HEK293 (cell line): ENCODE measurements at regions not wholly inside any gene's neighbourhood (a gene's known extent, or its start where the extent isn't known, plus 50 kb on each side); places are given as distances from the start of the nearest gene placed in this dataset.

Experiments
- CTCF ChIA-PET: fragments of 350-600 bp; formaldehyde crosslinking; extraction: SDS; loops from one replicate; lab custom pipeline; 2021; ENCODE audit warnings: antibody characterized with exemption; lab: Yijun Ruan, JAX
- POLR2A ChIA-PET: fragments of 300-600 bp; formaldehyde crosslinking; extraction: SDS; loops from one replicate; lab custom pipeline; 2020; ENCODE audit warnings: antibody characterized with exemption, inconsistent platforms; lab: Yijun Ruan, JAX
- H3K27ac ChIP-seq: fragments of 200-500 bp; sonication (Bioruptor generic); 2 replicates; pipeline ENCODE4 v1.5.1; 2014; ENCODE audit warnings: low read depth, low read length, control low read depth, inconsistent platforms; ENCODE audit errors: extremely low read depth
- H3K36me3 ChIP-seq, 2 experiments: fragments of 200-500 bp in 1 of 2; sonication (Bioruptor generic) in 1 of 2; 1 replicate in 1 of 2; 2 replicates in 1 of 2; pipeline ENCODE4 v1.5.1; 2014 to 2017; ENCODE audit warnings: inconsistent platforms in 2 of 2, low read length in 2 of 2; ENCODE audit not compliant: control insufficient read depth in 2 of 2, insufficient read depth in 1 of 2
- H3K4me1 ChIP-seq: fragments of 200-500 bp; sonication (Bioruptor generic); 2 replicates; pipeline ENCODE4 v1.5.1; 2014; ENCODE audit warnings: mild to moderate bottlenecking, low read length, inconsistent platforms; ENCODE audit not compliant: control insufficient read depth, insufficient read depth
- H3K4me3 ChIP-seq: 2 replicates; pipeline ENCODE4 v1.5.1; 2011; ENCODE audit warnings: low read depth, mild to moderate bottlenecking, control low read depth, low read length, moderate library complexity
- H3K9me3 ChIP-seq: fragments of 200-500 bp; sonication (Bioruptor generic); 2 replicates; pipeline ENCODE4 v1.5.1; 2014; ENCODE audit warnings: low read depth, low read length, inconsistent platforms; ENCODE audit not compliant: control insufficient read depth, insufficient read depth
- HIC1 ChIP-seq: fragments of 450-650 bp; formaldehyde crosslinking; IDR thresholded peaks from 2 replicates; pipeline ENCODE4 v1.5.1; 2016; ENCODE audit warnings: missing biosample characterization, missing genetic modification characterization
- KLF1 ChIP-seq: fragments of 450-650 bp; formaldehyde crosslinking; IDR thresholded peaks from 2 replicates; pipeline ENCODE4 v1.5.1; 2016; ENCODE audit warnings: missing biosample characterization, missing genetic modification characterization
- KLF8 ChIP-seq: fragments of 450-650 bp; formaldehyde crosslinking; IDR thresholded peaks from 2 replicates; pipeline ENCODE4 v1.5.1; 2016; ENCODE audit warnings: missing biosample characterization, missing genetic modification characterization
- MEIS1 ChIP-seq: sonication (generic); formaldehyde crosslinking; IDR thresholded peaks from 2 replicates; pipeline ENCODE4 v1.8.1; 2022; ENCODE audit warnings: missing genetic modification reagents, mild to moderate bottlenecking, borderline replicate concordance
- PRDM1 ChIP-seq: fragments of 450-650 bp; formaldehyde crosslinking; IDR thresholded peaks from 2 replicates; pipeline ENCODE4; 2016; ENCODE audit warnings: missing biosample characterization, missing genetic modification characterization
- SCRT2 ChIP-seq: fragments of 450-650 bp; formaldehyde crosslinking; IDR thresholded peaks from 2 replicates; pipeline ENCODE4 v1.5.1; 2016; ENCODE audit warnings: missing biosample characterization, missing genetic modification characterization
- SP7 ChIP-seq: fragments of 450-650 bp; formaldehyde crosslinking; IDR thresholded peaks from 2 replicates; pipeline ENCODE4 v1.5.1; 2016; ENCODE audit warnings: missing biosample characterization, missing genetic modification characterization
- ZBTB20 ChIP-seq: fragments of 450-650 bp; formaldehyde crosslinking; IDR thresholded peaks from 2 replicates; pipeline ENCODE4 v1.5.1; 2016; ENCODE audit warnings: missing biosample characterization, missing genetic modification characterization
- ZBTB44 ChIP-seq: fragments of 450-650 bp; IDR thresholded peaks from 2 replicates; pipeline ENCODE4 v1.5.1; 2018; ENCODE audit warnings: missing biosample characterization, mild to moderate bottlenecking, missing genetic modification characterization
- ZBTB48 ChIP-seq: fragments of 450-650 bp; formaldehyde crosslinking; IDR thresholded peaks from 2 replicates; pipeline ENCODE4 v1.5.1; 2016; ENCODE audit warnings: missing biosample characterization, missing genetic modification characterization
- ZEB2 ChIP-seq: fragments of 450-650 bp; formaldehyde crosslinking; IDR thresholded peaks from 2 replicates; pipeline ENCODE4 v1.5.1; 2016; ENCODE audit warnings: missing biosample characterization, missing genetic modification characterization
- ZNF155 ChIP-seq: fragments of 450-650 bp; formaldehyde crosslinking; IDR thresholded peaks from 2 replicates; pipeline ENCODE4 v1.5.1; 2016; ENCODE audit warnings: missing biosample characterization, missing genetic modification characterization
- ZNF175 ChIP-seq: fragments of 450-650 bp; formaldehyde crosslinking; IDR thresholded peaks from 2 replicates; pipeline ENCODE4 v1.5.1; 2016; ENCODE audit warnings: missing biosample characterization, missing genetic modification characterization
- ZNF184 ChIP-seq: fragments of 450-650 bp; IDR thresholded peaks from 2 replicates; pipeline ENCODE4 v1.5.1; 2018; ENCODE audit warnings: missing biosample characterization, mild to moderate bottlenecking, missing genetic modification characterization
- ZNF19 ChIP-seq: fragments of 450-650 bp; formaldehyde crosslinking; IDR thresholded peaks from 2 replicates; pipeline ENCODE4; 2016; ENCODE audit warnings: missing biosample characterization, missing genetic modification characterization, low read depth
- ZNF302 ChIP-seq: fragments of 450-650 bp; formaldehyde crosslinking; IDR thresholded peaks from 2 replicates; pipeline ENCODE4 v1.5.1; 2016; ENCODE audit warnings: missing biosample characterization, missing genetic modification characterization, low read depth
- ZNF350 ChIP-seq: fragments of 450-650 bp; formaldehyde crosslinking; IDR thresholded peaks from 2 replicates; pipeline ENCODE4 v1.5.0; 2017; ENCODE audit warnings: missing biosample characterization, mild to moderate bottlenecking, missing genetic modification characterization
- ZNF394 ChIP-seq: fragments of 450-650 bp; formaldehyde crosslinking; IDR thresholded peaks from 2 replicates; pipeline ENCODE4 v1.5.1; 2016; ENCODE audit warnings: missing biosample characterization, missing genetic modification characterization, mild to moderate bottlenecking, moderate library complexity, borderline replicate concordance
- ZNF416 ChIP-seq: fragments of 450-650 bp; formaldehyde crosslinking; IDR thresholded peaks from 2 replicates; pipeline ENCODE4 v1.5.1; 2016; ENCODE audit warnings: missing biosample characterization, missing genetic modification characterization
- ZNF521 ChIP-seq: fragments of 450-650 bp; formaldehyde crosslinking; IDR thresholded peaks from 2 replicates; pipeline ENCODE4 v1.5.1; 2017; ENCODE audit warnings: missing biosample characterization, mild to moderate bottlenecking, missing genetic modification characterization
- ZNF585B ChIP-seq: fragments of 450-650 bp; formaldehyde crosslinking; IDR thresholded peaks from 2 replicates; pipeline ENCODE4 v1.5.1; 2016; ENCODE audit warnings: missing biosample characterization, missing genetic modification characterization
- ZNF596 ChIP-seq: fragments of 450-650 bp; IDR thresholded peaks from 2 replicates; pipeline ENCODE4 v1.5.0; 2018; ENCODE audit warnings: missing biosample characterization, mild to moderate bottlenecking, missing genetic modification characterization, moderate library complexity
- ZNF692 ChIP-seq: fragments of 450-650 bp; formaldehyde crosslinking; IDR thresholded peaks from 2 replicates; pipeline ENCODE4 v1.5.1; 2016; ENCODE audit warnings: missing biosample characterization, missing genetic modification characterization
- TF ChIP-seq, protein P1 (sequence below): fragments of 450-650 bp; formaldehyde crosslinking; IDR thresholded peaks from 2 replicates; pipeline ENCODE4 v1.5.1; 2016; ENCODE audit warnings: missing biosample characterization, missing genetic modification characterization
- TF ChIP-seq, protein P2 (sequence below): fragments of 450-650 bp; formaldehyde crosslinking; IDR thresholded peaks from 2 replicates; pipeline ENCODE4 v1.5.1; 2016; ENCODE audit warnings: missing biosample characterization, missing genetic modification characterization

DNA sequence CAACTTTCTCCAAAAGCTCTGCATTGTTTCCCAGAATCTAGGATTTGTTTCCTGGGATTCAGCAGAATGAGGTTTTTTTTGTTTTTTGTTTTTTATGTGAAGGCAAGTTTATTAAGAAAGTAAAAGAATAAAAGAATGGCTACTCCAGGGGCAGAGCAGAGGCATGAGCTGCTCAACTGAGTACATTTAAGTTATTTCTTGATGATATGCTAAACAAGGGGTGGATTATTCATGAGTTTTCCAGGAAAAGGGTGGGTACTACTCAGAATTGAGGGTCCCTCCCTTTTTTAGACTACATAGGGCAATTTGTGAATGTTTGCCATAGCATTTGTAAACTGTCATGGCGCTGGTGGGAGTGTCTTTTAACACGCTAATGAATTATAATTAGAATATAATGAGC lies 292.5 kb upstream of the SGK1 start:
- no peaks in the 10 kb centered on the region for H3K36me3 ChIP-seq
- ChIA-PET POLR2A (no interaction called here), CTCF (interaction anchor here (0.7 to 0.8 kb wide), 3 partner anchors 11 to 432 kb away, joined by 3 to 4 read pairs (median 3); no protein-coding TSS in a partner anchor)
- TF ChIP-seq ZNF692 (tag by site-specific recombination) (no peak), ZNF585B (no peak), ZNF416 (tag by site-specific recombination) (no peak), ZBTB48 (tag by site-specific recombination) (no peak), ZNF175 (tag by site-specific recombination) (no peak), ZNF155 (no peak), ZNF302 (tag by site-specific recombination) (no peak), ZBTB44 (no peak), MEIS1 (CRISPR knock-in tag) (no peak), KLF1 (no peak), ZBTB20 (no peak), ZNF184 (tag by site-specific recombination) (no peak), ZNF394 (tag by site-specific recombination) (no peak), HIC1 (tag by site-specific recombination) (no peak), SP7 (tag by site-specific recombination) (no peak)
- TF ChIP-seq, protein P1, sequence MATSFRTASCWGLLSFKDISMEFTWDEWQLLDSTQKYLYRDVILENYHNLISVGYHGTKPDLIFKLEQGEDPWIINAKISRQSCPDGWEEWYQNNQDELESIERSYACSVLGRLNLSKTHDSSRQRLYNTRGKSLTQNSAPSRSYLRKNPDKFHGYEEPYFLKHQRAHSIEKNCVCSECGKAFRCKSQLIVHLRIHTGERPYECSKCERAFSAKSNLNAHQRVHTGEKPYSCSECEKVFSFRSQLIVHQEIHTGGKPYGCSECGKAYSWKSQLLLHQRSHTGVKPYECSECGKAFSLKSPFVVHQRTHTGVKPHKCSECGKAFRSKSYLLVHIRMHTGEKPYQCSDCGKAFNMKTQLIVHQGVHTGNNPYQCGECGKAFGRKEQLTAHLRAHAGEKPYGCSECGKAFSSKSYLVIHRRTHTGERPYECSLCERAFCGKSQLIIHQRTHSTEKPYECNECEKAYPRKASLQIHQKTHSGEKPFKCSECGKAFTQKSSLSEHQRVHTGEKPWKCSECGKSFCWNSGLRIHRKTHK (tag by site-specific recombination) = no peak
- TF ChIP-seq, protein P2, sequence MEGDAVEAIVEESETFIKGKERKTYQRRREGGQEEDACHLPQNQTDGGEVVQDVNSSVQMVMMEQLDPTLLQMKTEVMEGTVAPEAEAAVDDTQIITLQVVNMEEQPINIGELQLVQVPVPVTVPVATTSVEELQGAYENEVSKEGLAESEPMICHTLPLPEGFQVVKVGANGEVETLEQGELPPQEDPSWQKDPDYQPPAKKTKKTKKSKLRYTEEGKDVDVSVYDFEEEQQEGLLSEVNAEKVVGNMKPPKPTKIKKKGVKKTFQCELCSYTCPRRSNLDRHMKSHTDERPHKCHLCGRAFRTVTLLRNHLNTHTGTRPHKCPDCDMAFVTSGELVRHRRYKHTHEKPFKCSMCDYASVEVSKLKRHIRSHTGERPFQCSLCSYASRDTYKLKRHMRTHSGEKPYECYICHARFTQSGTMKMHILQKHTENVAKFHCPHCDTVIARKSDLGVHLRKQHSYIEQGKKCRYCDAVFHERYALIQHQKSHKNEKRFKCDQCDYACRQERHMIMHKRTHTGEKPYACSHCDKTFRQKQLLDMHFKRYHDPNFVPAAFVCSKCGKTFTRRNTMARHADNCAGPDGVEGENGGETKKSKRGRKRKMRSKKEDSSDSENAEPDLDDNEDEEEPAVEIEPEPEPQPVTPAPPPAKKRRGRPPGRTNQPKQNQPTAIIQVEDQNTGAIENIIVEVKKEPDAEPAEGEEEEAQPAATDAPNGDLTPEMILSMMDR (tag by site-specific recombination) = no peak
- no peak overlapping the region for H3K4me3 ChIP-seq
- no peak overlapping the region for H3K27ac ChIP-seq
- 0 out of 2 replicates have a peak, but pooled peaks cover 2% of the 10 kb centered on the region for H3K4me1 ChIP-seq
- no peaks in the 10 kb centered on the region for H3K9me3 ChIP-seq

DNA sequence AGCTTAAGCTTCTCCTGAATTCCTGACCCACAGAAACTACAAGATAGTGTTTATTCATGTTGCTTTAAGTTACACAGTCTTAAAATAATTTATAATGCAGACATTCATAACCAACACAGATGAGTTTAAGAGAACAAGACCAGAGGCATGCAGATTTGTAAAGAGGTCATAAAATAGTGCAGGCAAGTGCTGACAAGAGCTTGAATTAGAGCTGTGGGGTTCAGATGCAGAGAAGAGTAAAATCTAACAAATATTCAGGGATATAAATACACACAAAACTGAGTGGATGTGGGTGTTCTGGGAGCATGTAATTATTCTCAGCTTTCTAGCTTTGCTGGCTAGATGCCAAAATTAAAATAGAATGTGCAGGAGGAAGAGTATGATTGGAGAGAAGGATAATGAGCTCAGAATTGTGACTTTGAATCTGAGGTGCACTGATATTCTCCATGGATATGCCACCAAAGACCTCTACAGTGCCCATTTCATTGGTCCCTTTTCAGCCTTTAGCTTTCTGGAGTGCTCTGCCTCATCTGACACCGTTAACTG lies 291.9 kb upstream of the SGK1 start:
- CTCF ChIA-PET = interaction anchor here (0.8 kb wide), 1 partner anchor 431 kb away, joined by 4 read pairs; no protein-coding TSS in a partner anchor

More for the DNA sequence above, 291.9 kb upstream of the SGK1 start:
- Histone ChIP-seq H3K4me3 (no peak overlapping the region), H3K9me3 (no peaks in the 10 kb centered on the region), H3K27ac (no peak overlapping the region), H3K36me3 (no peaks in the 10 kb centered on the region), H3K4me1 (0 out of 2 replicates have a peak, but pooled peaks cover 2% of the 10 kb centered on the region)
- no peak for TF ChIP-seq ZNF19 (tag by site-specific recombination)
- TF ChIP-seq ZNF596 (tag by site-specific recombination) = no peak
- TF ChIP-seq KLF8 (tag by site-specific recombination) = no peak
- no peak for TF ChIP-seq ZEB2 (tag by site-specific recombination)
- TF ChIP-seq SCRT2 = no peak
- 0 out of 2 replicates have a peak, but pooled peaks have one; percentile 21 for TF ChIP-seq ZNF350 (tag by site-specific recombination)
- TF ChIP-seq PRDM1 (tag by site-specific recombination) = no peak
- no peak for TF ChIP-seq ZNF521 (tag by site-specific recombination)
- POLR2A ChIA-PET = no interaction called here
